GM19240 (cell line): ENCODE measurements at regions not wholly inside any gene's neighbourhood (a gene's known extent, or its start where the extent isn't known, plus 50 kb on each side); places are given as distances from the start of the nearest gene placed in this dataset.
"Not testable (repeated sequence)": the region's sequence is repeated elsewhere in the genome, so short reads cannot be mapped to it uniquely, and the experiment has no call there.

ENCODE experiments used
- DNase-seq: peaks from one replicate; pipeline ENCODE4 v3.0.0; 2011; ENCODE audit warnings: low spot score; ENCODE audit not compliant: insufficient read length

GRCh38 chr13:65217471-65217995 lies 2012.6 kb downstream of the PCDH9 start:
- no peak for DNase-seq

- not testable (repeated sequence) for DNase-seq
Measured at GRCh38 chr13:65202845-65203244, 2027.3 kb downstream of the PCDH9 start.

- DNase-seq: no peak
Measured at GRCh38 chr13:65188721-65189120, 2041.4 kb downstream of the PCDH9 start.

GRCh38 chr13:65168026-65168425 lies 2062.1 kb downstream of the PCDH9 start:
- DNase-seq: no peak

- DNase-seq: no peak
Measured at GRCh38 chr13:65166675-65167074, 2063.5 kb downstream of the PCDH9 start.

GRCh38 chr13:65159803-65160202 lies 2070.3 kb downstream of the PCDH9 start:
- DNase-seq: no peak

GRCh38 chr13:65155861-65156260 lies 2074.3 kb downstream of the PCDH9 start:
- no peak for DNase-seq

GRCh38 chr13:65154661-65155447 lies 2075.3 kb downstream of the PCDH9 start:
- no peak for DNase-seq

GRCh38 chr13:65149687-65150086 lies 2080.4 kb downstream of the PCDH9 start:
- DNase-seq: no peak

GRCh38 chr13:65143920-65144319 lies 2086.2 kb downstream of the PCDH9 start:
- no peak for DNase-seq

GRCh38 chr13:65133094-65133493 lies 2097.0 kb downstream of the PCDH9 start:
- DNase-seq: no peak

GRCh38 chr13:65125236-65125635 lies 2104.9 kb downstream of the PCDH9 start:
- no peak for DNase-seq

GRCh38 chr13:65112531-65112941 lies 2117.6 kb downstream of the PCDH9 start:
- no peak for DNase-seq

GRCh38 chr13:65112123-65112522 lies 2118.0 kb downstream of the PCDH9 start:
- DNase-seq: no peak

GRCh38 chr13:65111223-65111622 lies 2118.9 kb downstream of the PCDH9 start:
- DNase-seq: no peak

- DNase-seq: not testable (repeated sequence)
Measured at GRCh38 chr13:65104436-65104835, 2125.7 kb downstream of the PCDH9 start.

GRCh38 chr13:65103351-65103750 lies 2126.8 kb downstream of the PCDH9 start:
- DNase-seq: no peak

- DNase-seq: no peak
Measured at GRCh38 chr13:65095161-65096082, 2134.7 kb downstream of the PCDH9 start.

GRCh38 chr13:65093357-65093756 lies 2136.8 kb downstream of the PCDH9 start:
- DNase-seq: no peak

- no peak for DNase-seq
Measured at GRCh38 chr13:65091031-65091430, 2139.1 kb downstream of the PCDH9 start.

- DNase-seq: no peak
Measured at GRCh38 chr13:65090186-65090585, 2139.9 kb downstream of the PCDH9 start.

GRCh38 chr13:65088906-65089305 lies 2141.2 kb downstream of the PCDH9 start:
- DNase-seq: no peak
